Neuronal stem cell (in vitro differentiated cells): ENCODE measurements at regions not wholly inside any gene's neighbourhood (a gene's known extent, or its start where the extent isn't known, plus 50 kb on each side); places are given as distances from the start of the nearest gene placed in this dataset.
"Not testable (repeated sequence)": the region's sequence is repeated elsewhere in the genome, so short reads cannot be mapped to it uniquely, and the experiment has no call there.

Experiments used
- DNase-seq: peaks from one replicate; pipeline ENCODE4 v3.0.0-alpha.2; 2013; ENCODE audit warnings: low spot score
- H2AFZ ChIP-seq: one replicate; pipeline ENCODE4 v1.6.1; 2013; ENCODE audit warnings: mild to moderate bottlenecking, low read length, inconsistent platforms
- H2AK5ac ChIP-seq: 2 replicates; pipeline ENCODE4 v1.6.1; 2013; ENCODE audit warnings: low read depth, mild to moderate bottlenecking, inconsistent platforms, low read length, moderate library complexity, mixed read lengths
- H2BK120ac ChIP-seq: 2 replicates; pipeline ENCODE4 v1.6.1; 2013; ENCODE audit warnings: low read depth, mild to moderate bottlenecking, inconsistent platforms, low read length, moderate library complexity, mixed read lengths
- H2BK12ac ChIP-seq: one replicate; pipeline ENCODE4 v1.6.1; 2013; ENCODE audit warnings: low read length, inconsistent platforms
- H2BK15ac ChIP-seq: 2 replicates; pipeline ENCODE4 v1.6.1; 2013; ENCODE audit warnings: mild to moderate bottlenecking, low read length, inconsistent platforms, mixed read lengths
- H2BK5ac ChIP-seq: one replicate; pipeline ENCODE4 v1.6.1; 2013; ENCODE audit warnings: inconsistent platforms, mild to moderate bottlenecking, low read length, moderate library complexity
- H3K14ac ChIP-seq: one replicate; pipeline ENCODE4 v1.6.1; 2013; ENCODE audit warnings: low read length, inconsistent platforms
- H3K18ac ChIP-seq: 2 replicates; pipeline ENCODE4 v1.6.1; 2013; ENCODE audit warnings: low read length, inconsistent platforms
- H3K23ac ChIP-seq: 2 replicates; pipeline ENCODE4 v1.6.1; 2013; ENCODE audit warnings: low read depth, mild to moderate bottlenecking, mixed read lengths, low read length, inconsistent platforms; ENCODE audit not compliant: poor library complexity
- H3K27ac ChIP-seq: replicated peaks from 3 replicates; pipeline ENCODE4 v1.5.1; 2013; ENCODE audit warnings: low read length, inconsistent platforms
- H3K27me3 ChIP-seq, 3 experiments: 2 replicates each; pipeline ENCODE4 v1.6.1; 2013; ENCODE audit warnings: low read length in 3 of 3, mild to moderate bottlenecking in 2 of 3, inconsistent platforms in 1 of 3, low read depth in 1 of 3, mixed read lengths in 1 of 3, moderate library complexity in 1 of 3; ENCODE audit not compliant: control insufficient read depth in 3 of 3, insufficient read depth in 3 of 3
- H3K36me3 ChIP-seq, 2 donors: replicated peaks in 1 of 2; 2 replicates each; pipeline ENCODE4 v1.6.1; 2013; ENCODE audit warnings: low read length in 2 of 2; ENCODE audit not compliant: control insufficient read depth in 2 of 2, insufficient read depth in 2 of 2
- H3K4ac ChIP-seq: 2 replicates; pipeline ENCODE4 v1.6.1; 2013; ENCODE audit warnings: inconsistent platforms, mild to moderate bottlenecking, low read length, moderate library complexity
- H3K4me1 ChIP-seq, 2 donors: 1 replicate in 1 of 2; 2 replicates in 1 of 2; pipeline ENCODE4 v1.6.1; 2013; ENCODE audit warnings: low read length in 2 of 2, low read depth in 1 of 2; ENCODE audit not compliant: control insufficient read depth in 2 of 2, insufficient read depth in 1 of 2
- H3K4me2 ChIP-seq: one replicate; pipeline ENCODE4 v1.6.1; 2013; ENCODE audit warnings: mild to moderate bottlenecking, low read length, inconsistent platforms; ENCODE audit not compliant: insufficient read depth, poor library complexity, severe bottlenecking
- H3K4me3 ChIP-seq, 2 donors: 2 replicates each; pipeline ENCODE4 v1.5.1; 2013; ENCODE audit warnings: low read length in 2 of 2, mild to moderate bottlenecking in 2 of 2, inconsistent platforms in 1 of 2, moderate library complexity in 1 of 2
- H3K79me1 ChIP-seq: one replicate; pipeline ENCODE4 v1.6.1; 2013; ENCODE audit warnings: low read depth, mild to moderate bottlenecking, inconsistent platforms, low read length, moderate library complexity
- H3K9ac ChIP-seq: one replicate; pipeline ENCODE4 v1.6.1; 2013; ENCODE audit warnings: mild to moderate bottlenecking, low read depth, low read length, inconsistent platforms; ENCODE audit not compliant: poor library complexity
- H3K9me3 ChIP-seq, 2 donors: replicated peaks in 1 of 2; 2 replicates each; pipeline versions ENCODE3 to v1.6.1; 2013; ENCODE audit warnings: low read length in 2 of 2, mild to moderate bottlenecking in 2 of 2, inconsistent platforms in 1 of 2, low read depth in 1 of 2, mixed read lengths in 1 of 2, moderate library complexity in 1 of 2; ENCODE audit not compliant: control insufficient read depth in 2 of 2, insufficient read depth in 1 of 2
- H4K8ac ChIP-seq: one replicate; pipeline ENCODE4 v1.6.1; 2013; ENCODE audit warnings: low read depth, mild to moderate bottlenecking, inconsistent platforms, low read length, moderate library complexity
- H4K91ac ChIP-seq: one replicate; pipeline ENCODE4 v1.6.1; 2013; ENCODE audit warnings: low read length, low read depth, mild to moderate bottlenecking, inconsistent platforms; ENCODE audit not compliant: poor library complexity
- WGBS, 2 donors: extraction: QIAGEN DNeasy Blood & Tissue Kit; methylation state at CpG; one replicate each; pipeline ENCODE4 v1.1.7; 2013; ENCODE audit warnings: missing lambda C conversion rate in 2 of 2, mixed read lengths in 1 of 2; ENCODE audit not compliant: insufficient read length in 2 of 2, insufficient replicate concordance in 1 of 2; ENCODE audit errors: extremely low coverage in 2 of 2; 5-methylcytosine and 5-hydroxymethylcytosine counted together

DNA sequence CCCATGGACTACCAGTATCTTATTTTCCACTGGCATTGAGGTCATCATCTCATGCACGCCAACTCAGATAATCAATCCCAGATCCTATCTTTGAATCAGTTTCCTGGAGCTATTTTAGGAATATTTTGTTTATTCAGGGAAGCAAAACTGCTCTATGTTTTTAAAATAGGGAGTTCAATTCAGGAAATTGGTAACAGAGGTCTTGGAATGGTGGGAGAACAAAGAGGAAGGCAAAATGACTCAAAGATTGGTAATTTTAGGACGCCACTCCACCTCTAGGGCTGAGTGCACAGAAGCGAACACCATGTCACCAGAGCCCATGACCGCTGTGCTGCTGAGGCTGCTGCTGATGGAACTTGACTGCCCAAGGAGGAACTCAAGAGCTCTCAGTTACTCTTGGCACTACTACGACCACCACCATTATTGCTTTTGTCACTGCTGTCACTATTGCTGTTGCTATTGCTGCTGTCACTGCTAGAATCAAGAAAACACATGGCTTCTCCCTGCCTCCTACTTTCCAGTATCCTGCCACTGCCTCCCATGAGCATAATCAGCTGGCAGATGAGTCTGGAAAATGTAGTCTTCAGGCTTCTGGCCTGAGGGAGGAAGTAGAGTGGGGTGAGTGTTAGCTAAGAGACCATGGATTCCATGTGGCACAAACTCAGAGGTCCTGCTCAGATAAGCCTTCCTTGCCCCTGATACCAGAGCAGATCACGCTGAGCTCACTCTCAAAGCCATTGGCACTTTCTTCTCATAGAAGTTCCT lies 71.6 kb upstream of the CNIH3 start:
- H2BK12ac ChIP-seq, result no peak overlapping the region
- H3K4me3 ChIP-seq, result no peak overlapping the region
- no peaks in the 10 kb centered on the region for H3K36me3 ChIP-seq
- H3K27me3 ChIP-seq, result no peaks in the 10 kb centered on the region
- no peak overlapping the region for H2BK5ac ChIP-seq
- no peak overlapping the region for H2AFZ ChIP-seq
- peaks cover 0 to 6% of the 10 kb centered on the region in 2 donors for H3K4me1 ChIP-seq
- no peak overlapping the region for H3K9ac ChIP-seq
- DNase-seq, result no peak
- H3K4ac ChIP-seq, result no peak overlapping the region
- no peaks in the 10 kb centered on the region for H3K9me3 ChIP-seq
- H3K79me1 ChIP-seq, result no peaks in the 10 kb centered on the region
- H4K91ac ChIP-seq, result no peak overlapping the region
- H3K14ac ChIP-seq, result no peak overlapping the region
- H3K27ac ChIP-seq, result no peak overlapping the region
- H3K18ac ChIP-seq, result no peak overlapping the region
- H3K23ac ChIP-seq, result no peak overlapping the region
- H4K8ac ChIP-seq, result no peak overlapping the region
- no peak overlapping the region for H2BK15ac ChIP-seq
- no peak overlapping the region for H2AK5ac ChIP-seq
- H2BK120ac ChIP-seq, result no peak overlapping the region
- no peak overlapping the region for H3K4me2 ChIP-seq
- WGBS, 2 donors, result no CpG with 5 or more reads among the region's 6 CpGs

DNA sequence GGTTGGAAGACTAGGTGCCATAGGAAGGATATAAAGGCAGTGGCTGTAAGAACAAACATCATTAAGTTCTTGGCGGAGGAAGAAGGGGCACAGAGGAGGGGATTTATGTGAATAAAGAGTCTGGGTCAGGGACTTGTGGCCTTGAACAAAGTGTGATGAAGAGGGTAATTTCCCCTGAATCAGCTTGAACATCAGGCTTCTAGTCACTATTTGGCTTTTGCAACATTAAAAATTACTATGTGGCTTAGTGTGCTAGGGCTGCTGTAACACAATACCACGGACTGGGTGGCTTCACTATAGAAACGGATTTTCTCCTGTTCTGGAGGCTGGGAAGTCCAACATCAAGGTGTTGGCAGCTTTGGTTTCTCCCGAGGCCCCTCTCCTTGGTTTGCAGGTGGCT lies 70.5 kb upstream of the CNIH3 start:
- H3K79me1 ChIP-seq, result no peaks in the 10 kb centered on the region
- H3K4me1 ChIP-seq, result peaks cover 0 to 6% of the 10 kb centered on the region in 2 donors
- no peak overlapping the region for H3K4me3 ChIP-seq
- no peaks in the 10 kb centered on the region for H3K27me3 ChIP-seq
- no peak overlapping the region for H2BK5ac ChIP-seq
- no peak overlapping the region for H4K91ac ChIP-seq
- H3K9me3 ChIP-seq, result no peaks in the 10 kb centered on the region
- no peak overlapping the region for H3K27ac ChIP-seq
- no peak overlapping the region for H3K18ac ChIP-seq
- H3K4ac ChIP-seq, result no peak overlapping the region
- H2BK120ac ChIP-seq, result no peak overlapping the region
- H3K9ac ChIP-seq, result no peak overlapping the region
- H2BK15ac ChIP-seq, result no peak overlapping the region
- H3K4me2 ChIP-seq, result no peak overlapping the region
- DNase-seq, result no peak
- H3K14ac ChIP-seq, result no peak overlapping the region
- no peak overlapping the region for H3K23ac ChIP-seq
- H2BK12ac ChIP-seq, result no peak overlapping the region
- no CpG with 5 or more reads among the region's 4 CpGs for WGBS, 2 donors
- no peaks in the 10 kb centered on the region for H3K36me3 ChIP-seq
- no peak overlapping the region for H4K8ac ChIP-seq
- no peak overlapping the region for H2AFZ ChIP-seq
- no peak overlapping the region for H2AK5ac ChIP-seq

DNA sequence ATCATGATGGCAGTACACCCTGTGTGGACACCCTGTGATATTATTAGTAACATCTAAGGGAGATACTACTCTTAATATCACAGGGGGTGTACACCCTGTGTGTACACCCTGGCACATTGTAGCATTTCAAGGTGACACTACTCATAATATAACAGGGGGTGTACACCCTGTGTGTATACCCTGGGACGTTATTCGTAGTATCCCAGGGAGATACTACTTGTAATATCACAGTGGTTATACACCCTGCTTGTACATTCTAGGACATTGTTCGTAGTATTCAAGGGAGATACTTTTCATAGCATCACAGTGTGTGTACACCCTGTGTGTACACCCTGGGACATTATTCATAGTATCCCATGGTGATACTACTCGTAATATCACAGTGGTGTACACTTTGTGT lies 67.4 kb upstream of the CNIH3 start:
- Histone ChIP-seq H3K4ac (no peak overlapping the region), H3K9ac (no peak overlapping the region), H3K4me3 (no peak overlapping the region), H2BK120ac (no peak overlapping the region), H3K36me3 (no peaks in the 10 kb centered on the region), H4K8ac (no peak overlapping the region), H3K4me2 (no peak overlapping the region), H3K18ac (no peak overlapping the region), H3K9me3 (no peaks in the 10 kb centered on the region), H3K23ac (no peak overlapping the region), H3K79me1 (no peaks in the 10 kb centered on the region), H3K27me3 (no peaks in the 10 kb centered on the region), H2BK12ac (no peak overlapping the region), H4K91ac (no peak overlapping the region), H2BK5ac (no peak overlapping the region), H3K27ac (no peak overlapping the region), H2AFZ (no peak overlapping the region), H3K4me1 (no peaks in the 10 kb centered on the region), H2BK15ac (no peak overlapping the region), H2AK5ac (no peak overlapping the region), H3K14ac (no peak overlapping the region)
- DNase-seq, result no peak
- no CpG with 5 or more reads among the region's 4 CpGs for WGBS, 2 donors

DNA sequence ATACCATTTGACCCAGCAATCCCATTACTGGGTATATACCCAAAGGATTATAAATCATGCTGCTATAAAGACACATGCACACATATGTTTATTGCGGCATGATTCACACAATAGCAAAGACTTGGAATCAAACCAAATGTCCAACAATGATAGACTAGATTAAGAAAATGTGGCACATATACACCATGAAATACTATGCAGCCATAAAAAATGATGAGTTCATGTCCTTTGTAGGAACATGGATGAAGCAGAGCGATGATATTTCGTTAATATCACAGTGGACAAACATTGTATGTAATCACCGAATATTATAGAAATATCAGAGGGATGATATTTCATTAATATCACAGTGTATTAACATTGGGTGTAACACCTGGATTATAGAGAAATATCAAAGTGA lies 64.9 kb upstream of the CNIH3 start:
- H2AFZ ChIP-seq, H2BK12ac ChIP-seq, H3K79me1 ChIP-seq, H2BK15ac ChIP-seq, H3K9me3 ChIP-seq, H3K4me2 ChIP-seq, H2BK120ac ChIP-seq, H4K91ac ChIP-seq, H3K9ac ChIP-seq, H3K36me3 ChIP-seq, H2AK5ac ChIP-seq, DNase-seq, H3K14ac ChIP-seq, H3K4me3 ChIP-seq, H3K23ac ChIP-seq, H3K18ac ChIP-seq, H3K4ac ChIP-seq, H3K27me3 ChIP-seq, H4K8ac ChIP-seq, H3K4me1 ChIP-seq, H2BK5ac ChIP-seq, H3K27ac ChIP-seq: not testable (repeated sequence)
- WGBS, 2 donors, result no CpG with 5 or more reads among the region's 4 CpGs
